GM18519 (cell line): ENCODE measurements at regions not wholly inside any gene's neighbourhood (a gene's known extent, or its start where the extent isn't known, plus 50 kb on each side); places are given as distances from the start of the nearest gene placed in this dataset.

Experiments
- ATAC-seq: cut with Tn5 transposase; IDR thresholded peaks from one replicate; pipeline ENCODE4 v1.9.1; 2021; ENCODE audit warnings: mild to moderate bottlenecking, moderate library complexity; ENCODE audit not compliant: unreplicated experiment, low FRiP score

DNA sequence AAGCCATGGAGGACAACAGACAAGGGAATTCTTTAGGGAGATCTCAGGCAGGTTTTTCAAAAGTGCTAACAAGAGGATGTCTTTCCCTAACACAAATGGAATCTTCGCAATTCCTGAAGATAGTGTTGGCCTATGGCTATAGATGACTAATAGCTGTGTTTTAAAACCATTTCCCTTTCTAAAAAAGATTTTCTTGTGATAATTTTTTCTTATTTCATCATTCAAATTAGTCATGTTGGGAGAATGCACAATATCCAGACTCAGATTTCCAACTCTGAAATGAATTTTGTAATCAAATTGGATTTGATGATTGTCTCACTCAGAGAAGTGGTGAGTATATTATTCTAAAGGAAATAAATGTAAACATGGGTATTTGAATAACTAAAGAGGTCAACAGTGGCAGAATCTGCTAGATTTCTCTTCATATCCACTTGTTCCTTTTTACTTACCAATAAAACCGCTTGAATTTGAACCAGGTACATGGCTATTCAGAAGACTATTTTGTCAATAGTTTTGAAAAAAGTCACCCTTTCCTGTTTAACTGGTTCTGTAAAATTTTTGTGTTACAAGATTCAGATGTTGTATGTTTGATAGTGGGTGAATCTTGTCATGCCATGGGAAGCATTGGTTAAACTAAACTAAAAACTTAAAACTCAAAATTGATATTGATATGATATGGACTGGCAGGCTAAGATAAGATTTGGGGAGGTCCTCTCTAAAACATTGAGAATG lies 1223.7 kb upstream of the EYS start:
- ATAC-seq: no peak

DNA sequence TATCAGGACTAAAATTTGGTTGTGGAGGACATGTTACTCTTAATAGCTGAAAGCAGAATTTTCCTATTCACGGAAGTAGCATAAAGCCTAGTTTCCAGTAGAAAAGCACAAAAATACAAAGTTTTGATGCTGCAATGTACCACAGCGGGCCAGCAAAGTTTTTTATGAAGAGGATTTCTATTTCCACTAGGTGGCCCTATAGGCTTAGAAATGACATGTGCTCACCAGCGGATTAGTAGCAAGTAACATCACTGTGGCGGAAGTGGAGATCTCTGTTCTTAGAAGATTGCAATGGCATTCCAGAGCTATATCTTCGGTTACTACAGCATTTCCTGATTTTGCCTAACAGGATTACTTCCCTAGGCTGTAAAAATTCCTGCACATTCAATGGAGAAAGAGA lies 1219.0 kb upstream of the EYS start:
- ATAC-seq: no peak

DNA sequence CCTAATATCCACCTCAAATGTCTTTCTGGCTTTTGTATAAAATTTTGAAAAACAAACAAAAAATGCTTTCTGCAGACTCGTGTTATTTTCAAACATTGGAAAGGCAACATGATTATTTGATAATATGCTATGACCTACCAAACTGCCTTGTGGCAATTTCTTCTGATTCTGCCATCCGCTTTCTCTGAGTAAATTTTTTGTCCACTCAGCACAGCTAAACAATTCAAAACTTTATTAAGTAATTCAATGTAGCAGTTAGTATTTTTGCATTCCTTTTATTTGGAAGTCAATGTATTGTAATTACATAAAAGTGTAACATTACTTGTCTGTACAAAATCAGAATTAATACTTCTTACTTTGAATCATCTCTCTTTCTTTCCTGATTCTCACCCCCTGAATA lies 1206.6 kb upstream of the EYS start:
- ATAC-seq: no peak

DNA sequence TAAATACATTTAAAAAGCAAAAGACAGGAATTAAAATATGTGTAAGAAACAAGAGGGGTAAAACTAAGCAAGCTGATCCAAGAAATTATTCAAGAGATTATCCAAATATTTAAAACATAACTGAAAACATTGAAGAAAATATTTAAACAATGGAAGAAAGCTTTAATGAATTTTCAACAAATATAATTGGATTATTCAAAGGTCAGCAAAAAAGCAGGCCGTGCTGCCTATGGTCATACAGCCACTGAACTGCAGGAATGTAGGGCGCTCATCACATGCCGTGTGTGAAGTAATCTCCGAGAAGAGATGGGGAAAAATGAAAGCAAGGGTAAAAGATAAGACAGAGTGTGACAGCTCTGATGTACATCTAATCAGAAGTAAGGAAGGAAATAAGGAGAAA lies 1195.4 kb upstream of the EYS start:
- ATAC-seq: no peak

DNA sequence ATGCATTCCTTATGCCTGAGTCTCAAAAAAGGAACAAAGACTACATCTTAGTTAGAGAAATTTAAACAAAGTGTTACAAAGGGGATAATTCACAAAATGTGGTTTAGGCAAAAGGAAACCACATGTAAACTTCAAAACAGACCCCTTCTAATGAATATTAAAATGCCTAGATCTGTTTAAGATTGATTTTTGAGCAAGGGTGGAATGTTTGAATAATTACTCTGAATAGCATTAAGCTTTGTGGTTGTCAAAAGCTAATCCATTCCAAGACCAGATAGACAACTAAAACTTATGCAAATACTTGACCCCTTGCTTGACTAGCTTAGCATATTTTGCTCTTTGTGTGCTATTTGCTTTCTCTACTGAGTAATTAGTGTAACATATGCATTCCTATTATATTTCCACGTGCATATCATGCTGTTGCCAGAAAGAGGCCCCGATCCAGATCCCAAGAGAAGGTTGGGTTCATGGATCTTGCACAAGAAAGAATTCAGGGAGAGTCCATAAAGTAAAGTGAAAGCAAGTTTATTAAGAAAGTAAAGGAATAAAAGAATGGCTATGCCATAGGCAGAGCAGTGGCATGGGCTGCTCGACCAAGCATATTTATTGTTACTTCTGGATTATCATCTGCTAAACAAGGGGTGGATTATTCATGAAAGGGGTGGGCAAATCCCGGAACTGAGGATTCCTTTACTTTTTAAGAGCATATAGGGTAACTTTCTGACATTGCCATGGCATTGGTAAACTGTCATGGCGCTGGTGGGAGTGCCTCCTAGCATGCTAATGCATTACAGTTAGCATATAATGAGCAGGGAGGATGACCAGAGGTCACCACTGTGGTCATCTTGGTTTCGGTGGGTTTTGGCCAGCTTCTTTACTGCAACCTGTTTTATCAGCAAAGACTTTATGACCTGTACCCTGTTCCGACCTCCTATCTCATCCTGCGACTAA lies 1193.4 kb upstream of the EYS start:
- no peak for ATAC-seq

DNA sequence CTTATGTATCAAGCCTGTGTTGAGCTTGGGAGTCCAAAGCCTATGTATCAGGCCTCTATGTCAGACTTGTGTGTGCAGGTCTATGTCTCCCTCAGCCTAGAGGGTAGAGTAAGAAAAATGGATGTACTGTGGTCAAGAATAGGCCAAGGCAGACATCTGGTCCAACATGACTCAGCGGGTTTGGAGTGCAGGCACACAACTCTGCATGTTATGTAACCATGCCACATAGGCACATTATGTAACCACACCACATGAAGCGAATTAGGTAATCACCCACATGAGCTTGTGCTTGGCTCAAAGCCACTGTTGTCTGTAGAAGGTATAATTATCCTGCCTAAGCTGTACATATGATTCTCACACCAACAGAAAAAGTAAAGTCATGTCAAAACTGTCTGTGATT lies 1190.5 kb upstream of the EYS start:
- ATAC-seq: no peak

DNA sequence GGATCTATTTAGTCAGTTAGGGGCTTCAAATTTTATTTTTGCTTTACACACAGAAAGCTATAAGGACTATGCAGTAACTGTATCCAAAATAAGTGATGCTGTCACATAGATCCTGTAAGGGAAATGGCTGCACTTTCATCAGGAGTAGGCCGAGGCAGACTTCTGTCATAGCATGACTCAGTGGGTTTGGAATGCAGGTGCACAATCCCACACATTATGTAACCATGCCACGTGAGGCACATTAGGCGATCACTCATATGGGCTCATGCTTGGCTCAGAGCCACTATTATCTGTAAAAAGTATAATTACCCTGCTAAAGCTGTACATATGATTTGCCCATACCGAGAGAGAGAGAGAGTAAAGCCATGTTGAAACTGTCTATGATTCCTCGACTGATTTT lies 1189.4 kb upstream of the EYS start:
- no peak for ATAC-seq

DNA sequence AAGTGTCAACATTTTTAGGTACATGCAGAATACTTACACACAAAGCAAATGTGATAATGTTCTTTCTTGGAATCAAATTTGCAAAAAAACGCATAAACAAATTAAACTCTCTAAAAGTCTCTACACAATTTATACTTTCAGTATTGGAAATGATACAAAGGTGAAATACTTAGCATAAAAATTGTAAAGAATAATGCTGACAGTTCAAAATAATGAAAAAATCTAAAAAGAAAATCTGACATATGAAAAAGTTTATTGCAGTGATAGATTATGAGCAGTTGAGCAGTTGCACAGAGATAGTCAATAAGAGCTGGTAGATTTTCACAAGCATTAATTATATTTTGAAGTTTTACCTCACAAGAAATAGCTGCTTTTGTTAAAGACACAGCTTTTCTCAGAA lies 1176.4 kb upstream of the EYS start:
- no peak for ATAC-seq

DNA sequence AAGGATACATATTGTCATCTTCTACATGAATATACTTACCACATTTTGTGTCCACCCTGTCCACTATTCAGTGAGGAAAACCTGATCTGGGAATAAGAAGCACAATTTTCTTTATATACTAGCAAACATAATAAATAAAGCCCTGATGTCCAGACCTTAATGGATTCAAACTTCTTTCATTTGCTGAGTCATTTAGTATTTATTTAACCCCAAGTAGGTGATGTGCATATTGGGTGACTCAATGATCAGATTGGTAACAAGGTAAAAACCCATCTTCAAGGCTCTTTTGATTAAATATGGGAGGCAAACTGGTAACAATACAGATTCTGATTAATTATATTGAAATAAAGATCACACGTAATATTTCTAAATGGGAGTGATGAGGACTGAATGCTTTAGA lies 1159.8 kb upstream of the EYS start:
- no peak for ATAC-seq

DNA sequence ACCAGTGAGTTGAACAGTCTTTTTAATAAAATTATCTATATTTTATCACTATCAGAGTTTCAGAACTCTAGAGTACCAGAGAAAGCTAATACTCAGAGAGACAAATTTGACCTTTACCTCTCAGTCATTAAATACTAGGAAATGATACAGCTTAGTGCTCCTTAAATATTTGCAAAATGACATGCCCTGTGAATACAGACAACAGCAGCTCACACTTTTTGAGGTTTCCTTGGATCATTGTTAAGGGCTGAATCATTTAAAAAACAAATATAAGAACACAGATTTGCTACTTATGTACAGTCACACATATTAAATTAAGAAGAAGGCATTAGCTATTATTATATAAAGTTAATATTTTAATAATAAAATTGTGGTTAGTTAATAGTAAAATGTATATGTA lies 1158.7 kb upstream of the EYS start:
- ATAC-seq: no peak

DNA sequence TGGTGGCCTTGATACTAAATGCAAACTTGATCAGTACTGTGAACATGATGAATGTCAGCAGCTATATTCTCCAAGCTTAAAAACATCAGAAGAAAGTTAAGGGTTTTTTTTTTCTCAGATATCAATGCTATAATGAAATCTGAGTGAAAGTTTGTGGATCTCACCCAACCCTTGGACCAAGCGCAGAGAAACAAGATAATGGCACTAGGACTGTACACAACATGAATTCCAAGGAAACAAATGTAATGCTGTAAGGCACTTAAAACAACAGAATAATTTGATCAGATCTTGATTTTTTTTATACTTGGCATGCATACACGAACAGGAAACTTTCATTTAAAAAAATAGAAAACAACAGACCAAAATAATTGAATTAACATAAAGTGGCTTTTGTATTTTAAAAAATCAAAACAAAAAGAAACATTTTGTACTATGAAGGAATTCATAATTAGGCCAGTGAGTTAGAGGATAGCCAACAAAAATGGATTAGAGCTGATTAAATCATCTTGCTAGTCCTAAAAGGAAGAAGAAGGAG lies 1154.0 kb upstream of the EYS start:
- ATAC-seq: no peak

DNA sequence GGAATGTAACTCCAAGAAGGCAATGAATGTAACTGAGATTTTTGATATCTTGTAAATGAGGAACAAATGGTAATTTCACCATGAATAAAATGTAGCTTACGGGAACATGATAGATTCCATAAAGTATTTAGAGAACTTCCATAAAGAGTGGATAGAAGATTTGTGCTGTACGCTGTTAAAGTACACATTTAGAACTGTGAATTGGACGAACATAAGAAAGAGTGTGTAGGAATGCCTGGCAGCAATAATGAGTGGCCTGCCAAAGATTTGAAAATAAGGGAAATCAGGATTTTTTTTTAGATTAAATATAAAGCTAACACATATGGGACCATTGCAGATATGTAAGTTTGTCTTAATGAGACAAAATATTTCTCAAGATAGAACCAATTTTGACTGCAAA lies 1153.3 kb upstream of the EYS start:
- no peak for ATAC-seq

DNA sequence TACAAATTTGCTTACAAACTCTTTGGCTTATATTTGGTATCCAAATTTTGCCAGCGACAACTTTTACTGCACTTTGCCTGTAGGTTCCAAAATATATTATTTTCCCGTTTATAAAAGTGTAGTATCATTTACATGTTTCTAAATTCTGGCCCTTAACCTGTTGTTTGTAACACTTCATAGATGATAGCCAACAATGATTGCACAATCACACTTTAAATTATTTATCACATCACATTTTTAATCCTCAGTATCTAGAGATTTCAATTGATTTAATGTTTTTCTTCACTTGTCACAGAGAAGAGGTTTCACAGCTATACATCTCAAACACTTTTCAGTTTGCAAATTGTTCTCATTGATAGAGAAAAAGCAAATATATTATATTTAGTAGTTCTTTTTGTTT lies 1151.2 kb upstream of the EYS start:
- ATAC-seq: no peak

DNA sequence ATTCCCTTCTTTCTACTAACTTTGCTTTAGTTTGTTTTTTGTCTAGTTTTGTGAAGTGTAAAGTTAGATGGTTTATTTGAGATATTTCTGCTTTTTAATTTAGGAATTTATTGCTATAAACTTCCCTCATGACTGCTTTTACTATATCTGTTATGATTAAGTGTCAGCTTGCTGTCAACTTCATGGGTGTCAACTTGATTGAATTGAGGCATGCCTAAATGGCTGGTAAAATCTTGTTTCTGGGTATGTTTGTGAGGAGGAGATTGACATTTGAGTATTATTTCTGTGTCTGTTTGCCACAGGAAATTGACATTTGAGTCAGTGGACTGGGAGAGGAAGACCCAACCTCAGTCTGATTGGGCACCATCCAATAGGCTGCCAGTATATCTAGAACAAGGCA lies 1147.0 kb upstream of the EYS start:
- no peak for ATAC-seq

DNA sequence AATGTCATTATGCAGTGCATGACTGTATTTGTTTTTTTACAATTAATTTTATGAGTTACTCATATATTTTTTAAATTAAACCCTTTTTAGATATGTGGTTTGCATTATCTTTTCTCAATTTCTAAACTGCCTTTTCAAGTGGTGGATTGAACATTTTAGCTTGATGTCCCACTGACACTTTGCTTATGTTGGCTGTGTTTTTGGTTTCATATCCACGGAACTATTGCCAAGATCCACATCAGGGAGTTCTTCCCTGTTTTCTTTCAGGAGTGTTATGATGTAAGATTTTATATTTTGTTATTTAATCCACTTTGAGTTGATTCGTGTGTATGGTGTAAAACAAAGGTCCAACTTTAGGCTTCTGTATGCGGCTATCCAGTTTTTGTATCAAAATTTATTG lies 1144.9 kb upstream of the EYS start:
- no peak for ATAC-seq

DNA sequence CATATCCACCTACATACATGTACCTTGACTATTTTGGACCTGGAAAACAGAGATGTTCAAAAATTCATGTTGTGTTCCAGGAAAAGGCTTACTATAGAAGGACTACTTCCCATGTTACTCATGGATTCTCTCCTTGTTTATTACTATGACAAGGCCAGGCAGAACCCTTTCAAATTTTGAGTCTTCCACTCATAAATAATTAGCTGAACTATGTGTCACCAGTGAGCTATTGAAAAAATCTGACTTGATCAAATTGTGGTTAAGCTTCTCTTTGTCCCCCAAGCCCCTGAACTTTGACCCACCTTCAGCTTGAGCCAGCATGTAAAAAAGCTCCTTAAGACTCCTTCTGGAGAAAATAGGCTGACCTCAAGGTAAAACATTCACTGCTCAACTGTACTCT lies 1142.8 kb upstream of the EYS start:
- ATAC-seq: no peak

DNA sequence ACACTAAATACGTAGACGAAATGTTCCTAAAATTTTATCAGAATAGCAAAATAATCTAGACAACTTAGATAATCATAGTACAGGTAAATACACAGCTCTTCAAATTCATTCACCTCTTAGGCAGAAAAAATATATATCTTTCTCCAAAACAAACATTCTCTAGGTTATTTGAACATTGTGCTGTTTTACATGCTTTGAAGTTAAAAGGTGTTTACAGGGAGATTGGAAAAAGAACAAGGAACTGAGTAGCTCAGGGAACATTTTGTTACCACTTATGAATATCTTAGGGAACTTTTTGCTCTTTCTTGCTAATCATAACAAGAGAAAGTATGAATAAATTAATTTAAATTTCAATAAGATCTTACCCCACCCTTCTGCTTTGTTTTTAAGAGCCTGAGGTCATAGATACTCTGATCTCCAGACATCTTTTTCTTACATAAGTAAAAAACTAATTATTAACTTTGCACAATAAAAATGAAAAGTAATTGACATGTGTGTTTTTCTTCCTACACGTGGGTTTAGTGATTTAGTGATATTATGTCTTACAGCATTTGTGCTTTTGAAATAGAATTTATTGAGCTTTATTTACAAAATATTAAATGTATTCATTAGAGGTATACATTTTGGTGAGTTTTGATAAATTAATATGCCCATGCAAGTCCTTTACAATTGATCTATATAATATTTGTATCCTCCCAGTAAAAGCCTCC lies 1141.4 kb upstream of the EYS start:
- ATAC-seq: no peak

DNA sequence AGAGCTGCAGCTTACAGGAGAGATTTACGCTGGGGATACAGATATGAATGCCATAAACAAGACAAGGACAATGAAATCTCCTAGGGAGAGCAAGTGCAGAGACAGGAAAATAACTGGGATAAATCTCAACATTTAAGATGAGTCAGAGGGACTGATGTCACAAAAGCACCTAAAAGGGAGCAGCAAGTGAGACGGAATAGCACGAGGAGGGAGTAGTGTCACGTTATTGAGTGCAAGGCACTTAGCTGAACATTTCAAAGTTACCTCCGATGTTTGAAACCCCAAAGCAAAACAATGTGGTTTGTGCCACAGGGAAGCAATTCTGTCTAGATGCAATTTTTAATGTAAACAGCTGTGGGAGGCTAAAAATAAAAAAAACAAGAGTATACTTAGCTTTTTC lies 1131.7 kb upstream of the EYS start:
- no peak for ATAC-seq

DNA sequence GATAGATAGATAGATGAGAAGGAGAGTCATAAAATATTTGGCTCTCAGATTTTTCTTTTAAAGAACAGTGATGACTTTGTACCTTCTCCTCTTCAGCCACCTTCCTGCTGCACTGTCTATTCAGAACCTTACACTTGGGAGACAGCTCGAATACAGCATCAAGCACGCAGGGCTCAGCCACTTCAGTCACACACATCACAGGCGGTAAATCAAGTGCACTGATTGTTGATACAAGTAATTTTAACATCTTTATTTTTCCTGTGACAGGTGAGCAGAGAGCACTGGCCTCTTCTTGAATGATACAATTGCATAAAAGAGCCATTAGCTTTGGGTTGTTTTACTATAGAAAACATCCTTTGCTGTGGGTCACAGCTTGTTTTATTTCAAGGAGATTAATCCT lies 1118.5 kb upstream of the EYS start:
- ATAC-seq: no peak

DNA sequence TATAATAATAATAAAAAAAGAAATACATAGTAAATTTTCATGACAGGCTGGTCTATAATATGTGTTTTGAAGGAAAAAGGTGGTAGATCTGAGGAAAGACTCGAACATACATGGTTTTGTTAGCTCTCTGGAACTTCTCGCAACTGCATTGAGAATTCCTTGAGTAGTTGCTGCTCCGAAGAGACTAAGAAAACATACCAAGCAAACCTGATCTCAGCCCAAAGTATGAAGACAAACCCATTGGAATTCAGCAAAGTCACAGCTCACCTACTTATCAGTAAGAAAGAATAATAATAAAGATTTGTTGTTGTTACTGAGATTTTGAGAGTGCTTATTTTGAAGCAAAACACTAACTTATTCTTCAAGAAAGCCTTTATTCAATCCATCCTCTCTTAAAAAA lies 1107.1 kb upstream of the EYS start:
- no peak for ATAC-seq

DNA sequence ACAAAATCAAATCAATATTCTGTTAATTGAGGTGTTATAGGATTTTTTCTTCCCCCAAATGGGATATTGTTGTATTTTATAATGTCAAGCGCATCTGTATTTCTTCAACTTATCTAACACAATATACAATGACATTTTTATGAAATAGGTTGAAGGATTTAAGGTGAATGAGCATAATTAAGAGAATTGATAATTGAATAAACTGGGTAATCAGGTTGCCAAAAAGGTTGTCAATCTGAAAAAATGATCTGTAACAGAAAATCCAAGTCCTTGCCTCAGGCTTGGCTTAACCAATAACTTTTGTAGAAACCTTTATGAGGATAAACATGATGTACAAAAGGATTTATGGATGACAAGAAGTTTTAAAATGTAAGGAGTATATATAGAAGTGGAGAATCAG lies 1101.7 kb upstream of the EYS start:
- no peak for ATAC-seq
